ENCODE measurements at regions not wholly inside any gene's neighbourhood (a gene's known extent, or its start where the extent isn't known, plus 50 kb on each side); places are given as distances from the start of the nearest gene placed in this dataset.

DNA sequence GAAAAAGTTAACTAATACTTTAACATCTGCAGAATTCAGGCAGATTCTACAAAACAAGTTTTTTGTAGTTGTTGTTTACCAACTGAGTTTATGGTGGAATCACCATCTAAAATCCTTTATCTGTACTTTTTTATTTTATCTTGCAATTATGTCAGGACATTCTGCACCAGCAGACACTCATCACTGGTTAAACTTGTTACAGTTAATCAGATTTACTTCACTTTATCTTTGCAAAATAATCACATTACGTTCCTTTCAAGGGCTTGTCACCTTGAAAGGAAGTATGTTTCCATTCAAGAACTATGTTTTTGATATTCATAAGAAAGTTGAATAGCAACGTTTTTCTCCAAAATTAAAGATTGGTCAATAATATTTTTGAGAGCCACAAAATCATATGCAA is 796.6 kb upstream of the ROBO1 start:
- no peak for FAIRE-seq

DNA sequence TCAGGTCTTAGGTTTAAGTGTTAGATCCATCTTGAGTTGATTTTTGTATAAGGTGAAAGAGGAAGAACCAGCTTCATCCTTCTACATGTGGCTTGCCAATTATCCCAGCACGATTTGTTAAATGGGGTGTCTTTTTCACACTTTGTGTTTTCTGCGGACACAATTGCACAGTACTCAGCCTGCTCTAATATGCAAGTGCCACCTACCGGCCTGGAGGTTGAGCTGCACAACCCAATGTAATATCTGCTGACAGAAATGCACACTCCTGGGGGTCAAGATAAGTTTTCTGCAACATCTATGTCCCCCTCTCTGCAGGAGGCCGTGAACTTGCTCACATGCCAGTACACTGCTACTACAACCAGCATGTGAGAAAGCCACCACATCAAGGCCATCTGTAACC is 791.9 kb upstream of the ROBO1 start:
- no peak for FAIRE-seq

DNA sequence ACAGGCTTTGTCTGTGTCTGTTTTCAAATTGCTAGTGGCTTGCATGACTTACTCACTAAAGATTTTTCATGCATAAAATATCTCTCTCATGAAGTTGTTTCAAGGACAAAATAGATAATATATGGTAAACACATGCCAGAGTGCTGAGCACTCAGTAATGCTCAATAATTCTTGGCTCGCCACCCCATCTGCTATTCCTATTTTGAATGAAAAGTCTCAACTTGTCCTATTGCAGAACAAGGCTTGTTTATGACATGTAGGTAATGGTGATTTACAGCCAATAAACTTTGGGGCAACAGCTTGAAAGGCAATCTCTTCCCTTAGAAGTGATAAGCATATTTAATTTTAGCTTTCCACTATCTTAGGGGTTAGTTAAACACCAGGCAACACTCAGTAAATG is 789.0 kb upstream of the ROBO1 start:
- FAIRE-seq, result no peak

DNA sequence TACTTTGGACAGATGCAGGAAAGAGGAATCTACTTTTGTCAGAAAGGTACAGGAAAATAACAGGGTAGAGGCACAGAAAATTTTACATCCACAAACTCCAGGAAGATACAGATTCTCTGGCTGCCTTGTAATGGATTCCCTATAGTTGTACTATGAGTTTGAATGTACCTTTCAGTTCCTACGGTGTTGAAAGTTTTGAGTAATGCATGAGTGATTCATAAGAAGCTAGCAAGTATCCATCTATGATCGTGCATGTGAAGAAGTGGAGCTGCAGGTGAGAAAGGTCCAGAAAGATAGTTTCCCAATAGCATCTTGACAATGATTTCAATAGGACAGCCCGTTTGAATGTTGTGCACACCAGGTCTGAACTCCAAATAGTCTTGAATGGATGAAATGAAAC is 786.5 kb upstream of the ROBO1 start:
- FAIRE-seq, result no peak

DNA sequence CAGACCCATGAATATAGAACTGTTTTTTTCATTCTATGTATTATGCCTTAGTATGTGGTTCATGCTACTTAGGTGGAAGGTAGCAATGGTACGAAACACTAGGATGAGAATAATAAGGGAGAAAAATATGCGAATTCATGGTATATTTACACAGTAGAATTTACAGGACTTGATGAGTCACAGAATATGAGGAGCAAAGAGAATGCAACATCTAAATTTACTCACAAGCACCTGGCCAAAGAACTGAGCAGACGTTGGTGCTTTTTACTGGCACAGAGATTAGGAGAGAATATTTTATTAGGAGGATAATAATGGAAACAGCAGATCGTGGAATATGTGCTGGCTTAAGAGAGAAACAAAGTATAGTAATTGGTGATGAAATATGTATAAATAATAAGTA is 785.4 kb upstream of the ROBO1 start:
- FAIRE-seq, result no peak

DNA sequence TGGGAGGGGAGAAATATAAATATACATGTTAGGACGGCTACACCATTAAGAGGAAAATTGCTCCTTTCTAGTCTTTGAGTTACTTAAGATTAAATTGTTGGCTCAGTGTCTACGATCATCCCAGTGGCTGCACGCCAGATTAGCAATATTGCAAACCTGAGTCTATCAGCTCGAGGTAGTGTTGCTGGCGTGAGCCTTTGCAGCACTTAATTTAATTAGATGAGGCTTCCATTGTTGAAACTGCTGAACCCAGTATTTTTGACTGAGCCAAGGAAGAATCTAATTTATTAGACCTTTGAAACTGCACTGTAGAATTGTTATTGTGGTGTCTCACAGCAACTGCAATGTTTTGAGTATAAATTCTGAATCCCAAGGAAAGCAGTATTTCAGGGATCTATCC is 782.4 kb upstream of the ROBO1 start:
- FAIRE-seq, result no peak

DNA sequence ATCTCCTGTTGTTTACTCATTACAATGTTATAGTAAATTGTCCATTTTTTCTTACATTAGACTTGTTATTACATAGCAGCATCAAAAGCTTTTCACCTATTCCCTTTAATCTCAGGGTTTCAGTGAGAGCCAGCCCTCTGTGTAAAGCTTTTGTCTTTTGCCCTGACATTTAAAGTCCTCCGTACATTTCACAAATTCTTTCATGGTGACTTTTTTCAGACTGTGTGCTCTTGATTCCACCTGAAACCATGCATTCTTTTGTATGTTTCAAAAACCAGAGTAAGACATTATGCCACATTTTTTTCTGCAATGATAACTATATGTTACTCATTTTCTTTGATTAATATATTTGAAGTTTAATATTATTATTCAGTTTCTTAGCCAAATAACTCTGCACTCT is 781.4 kb upstream of the ROBO1 start:
- FAIRE-seq, result no peak

DNA sequence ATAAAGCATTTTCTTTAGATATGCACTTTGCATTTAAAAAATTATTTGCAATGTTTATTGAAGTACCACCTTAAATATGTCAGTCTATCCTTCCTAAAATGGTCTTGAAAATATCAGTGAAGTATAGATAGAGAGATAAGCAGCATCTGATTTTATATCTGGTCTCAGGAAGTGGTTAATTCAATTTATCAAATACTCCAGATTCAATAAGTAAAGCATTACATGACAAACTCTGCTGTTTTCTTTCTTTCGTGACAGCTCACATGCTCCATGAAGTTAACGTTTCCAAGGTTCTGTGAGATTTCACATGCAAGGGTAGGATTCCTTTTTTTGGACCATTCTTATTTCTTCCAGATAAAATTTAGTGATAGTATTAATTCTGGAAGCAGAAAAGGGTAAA is 775.4 kb upstream of the ROBO1 start:
- no peak for FAIRE-seq

DNA sequence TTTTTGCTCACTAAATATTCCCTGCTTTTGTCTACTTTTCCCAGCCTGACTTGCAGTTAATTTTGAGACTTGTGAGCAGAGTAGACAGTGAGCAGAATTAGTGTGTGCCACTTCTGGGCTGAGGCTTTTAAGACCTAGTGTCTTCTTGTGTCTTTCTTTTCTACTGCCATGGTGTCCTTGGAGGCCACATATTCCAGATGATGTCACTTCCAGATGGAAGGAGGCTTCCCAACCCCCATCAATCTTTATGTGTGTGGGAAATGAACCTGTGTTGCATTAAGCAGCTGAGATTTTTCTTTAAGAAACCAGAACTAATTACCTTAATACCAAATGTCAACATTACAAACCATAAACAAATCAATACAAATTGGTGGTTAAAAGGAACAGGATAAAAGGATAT is 774.7 kb upstream of the ROBO1 start:
- no peak for FAIRE-seq

DNA sequence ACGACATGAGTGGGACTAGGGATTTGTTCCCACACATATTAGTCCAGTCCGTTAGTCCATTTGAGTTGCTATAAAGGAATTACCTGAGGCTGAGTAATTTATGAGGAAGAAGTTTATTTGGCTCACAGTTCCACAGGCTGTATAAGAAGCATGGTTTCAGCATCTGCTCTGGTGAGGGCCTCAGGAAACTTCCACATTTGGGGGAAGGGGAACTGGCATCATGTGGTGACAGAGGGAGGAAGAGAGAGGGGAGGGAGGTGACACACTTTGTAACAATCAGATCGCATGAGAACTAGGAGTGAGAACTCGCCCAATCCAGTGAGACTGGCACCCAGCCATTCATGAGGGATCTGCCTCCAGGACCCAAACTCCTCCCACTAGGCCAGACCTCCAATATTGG is 769.9 kb upstream of the ROBO1 start:
- no peak for FAIRE-seq

DNA sequence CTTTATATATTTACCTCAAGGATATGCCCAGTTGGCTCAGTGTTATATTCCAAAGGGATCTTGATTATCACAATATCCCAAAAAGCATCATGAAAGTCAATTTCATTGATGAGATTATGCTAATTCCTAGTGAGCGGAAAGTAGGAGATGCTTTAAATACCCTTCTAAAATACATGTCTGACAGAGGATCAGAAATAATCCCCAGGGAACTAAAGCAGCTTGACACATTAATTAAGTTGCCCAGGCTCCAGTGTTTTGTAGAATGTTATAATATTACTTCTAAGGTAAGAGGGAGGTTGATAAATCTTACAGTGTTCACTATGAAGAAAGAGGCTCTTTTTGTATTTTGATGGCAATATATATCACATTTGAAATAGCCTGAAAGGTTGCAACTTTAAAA is 767.5 kb upstream of the ROBO1 start:
- no peak for FAIRE-seq

DNA sequence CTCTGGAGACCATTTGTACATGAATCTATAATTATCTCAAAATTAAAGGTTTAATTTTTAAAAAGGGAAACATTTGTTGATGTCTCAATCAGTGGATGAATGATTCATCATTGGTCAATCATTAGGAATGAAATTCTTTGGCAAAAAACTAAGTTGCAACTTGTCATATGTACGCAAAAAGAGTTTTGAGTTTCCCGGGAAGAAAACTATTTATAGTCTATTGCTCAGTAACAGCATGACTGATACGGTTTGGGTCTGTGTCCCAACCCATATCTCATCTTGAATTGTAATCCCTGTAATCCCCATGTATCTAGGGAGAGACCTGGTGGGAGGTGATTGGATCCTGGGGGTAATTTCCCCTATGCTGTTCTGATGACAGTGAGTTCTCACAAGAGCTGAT is 765.8 kb upstream of the ROBO1 start:
- FAIRE-seq, result no peak

DNA sequence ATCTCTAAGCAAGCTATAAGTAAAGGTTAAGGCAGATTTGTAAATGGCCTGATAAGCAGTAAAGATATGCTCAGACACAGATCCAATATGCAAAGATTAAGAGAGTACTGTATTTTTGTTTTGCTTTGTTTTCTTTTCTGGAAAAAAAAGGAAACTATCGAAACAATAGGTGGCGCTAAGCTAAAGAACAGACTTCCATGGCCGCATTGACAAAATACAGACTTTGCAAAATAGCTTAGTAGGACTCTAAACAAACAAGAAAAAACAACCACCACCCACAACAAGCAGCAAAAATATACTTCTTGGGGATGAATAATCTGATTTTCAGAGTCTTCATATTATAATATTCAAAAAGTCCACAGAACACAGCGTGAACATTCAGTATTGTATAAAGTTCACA is 758.4 kb upstream of the ROBO1 start:
- FAIRE-seq, result no peak

DNA sequence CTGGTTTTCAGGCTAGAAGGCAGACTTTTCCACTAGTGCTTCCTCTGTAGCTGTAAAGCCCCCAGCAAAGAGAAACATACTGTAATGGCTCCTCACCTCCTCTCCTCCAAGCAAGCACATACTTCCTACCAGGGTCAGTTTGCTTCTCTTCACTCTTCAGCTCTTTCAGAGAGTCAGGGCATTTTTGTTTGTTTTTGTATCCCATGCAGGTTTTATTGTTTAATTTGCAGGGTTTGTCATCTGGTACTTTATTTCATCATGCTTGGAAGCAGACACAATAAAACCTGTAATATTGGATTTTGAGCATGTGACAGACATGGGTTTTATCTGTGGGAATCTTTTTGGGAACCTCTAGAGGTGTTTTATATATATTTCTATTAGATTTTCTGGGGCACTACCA is 753.3 kb upstream of the ROBO1 start:
- no peak for FAIRE-seq

DNA sequence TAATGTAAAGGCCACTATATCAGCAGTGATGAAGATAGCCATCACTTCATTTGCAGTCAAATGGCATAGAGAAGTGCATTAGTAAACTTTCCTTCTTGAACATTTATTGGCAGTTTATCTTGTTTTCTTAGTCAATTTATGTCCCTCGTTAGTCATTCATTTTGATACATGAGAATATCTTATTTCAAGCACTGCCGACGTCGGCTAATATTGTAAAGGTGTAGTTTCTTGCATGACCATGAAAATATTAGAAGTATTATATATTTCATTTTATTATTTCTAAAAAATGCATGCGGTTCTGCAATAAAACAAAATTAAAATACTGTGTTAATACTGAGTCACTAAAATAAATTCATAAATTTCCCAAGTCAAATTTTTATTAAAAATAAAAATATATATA is 751.6 kb upstream of the ROBO1 start:
- no peak for FAIRE-seq

DNA sequence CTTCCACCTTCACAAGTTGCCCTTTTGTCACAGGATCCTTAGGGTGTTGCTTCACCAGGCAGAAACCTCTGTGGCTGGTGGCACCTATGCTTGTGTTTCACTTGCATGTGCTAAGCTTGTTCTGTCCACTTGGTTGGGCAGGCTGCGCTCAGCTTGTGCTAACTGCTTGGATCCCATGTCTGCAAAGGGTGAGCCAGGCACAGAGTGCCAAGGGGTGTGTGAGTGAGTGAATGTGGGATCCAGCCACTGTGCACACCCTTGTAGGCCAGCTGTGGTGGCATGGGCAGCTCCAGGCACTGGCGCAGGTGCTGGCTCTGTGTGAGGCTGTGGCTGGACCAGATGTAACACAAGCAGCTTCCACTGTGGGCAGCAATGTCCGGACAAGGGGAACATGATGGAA is 728.7 kb upstream of the ROBO1 start:
- FAIRE-seq, result no peak

DNA sequence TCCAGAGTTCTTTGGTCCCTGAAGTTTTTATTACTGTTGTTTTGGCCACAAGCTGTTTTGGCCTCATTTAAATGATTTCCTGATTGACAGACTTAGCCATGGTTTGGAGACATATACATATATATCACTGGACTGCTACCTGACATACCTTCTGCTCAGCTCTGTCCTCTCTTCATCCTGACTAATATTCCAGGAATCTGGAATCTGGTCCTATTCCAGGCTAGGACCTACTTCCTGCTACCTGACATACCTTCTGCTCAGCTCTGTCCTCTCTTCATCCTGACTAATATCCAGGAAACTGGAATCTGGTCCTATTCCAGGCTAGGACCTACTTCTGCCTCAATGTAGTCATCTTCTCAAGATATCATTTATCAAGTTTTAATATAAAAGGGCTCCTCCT is 724.4 kb upstream of the ROBO1 start:
- no peak for FAIRE-seq

DNA sequence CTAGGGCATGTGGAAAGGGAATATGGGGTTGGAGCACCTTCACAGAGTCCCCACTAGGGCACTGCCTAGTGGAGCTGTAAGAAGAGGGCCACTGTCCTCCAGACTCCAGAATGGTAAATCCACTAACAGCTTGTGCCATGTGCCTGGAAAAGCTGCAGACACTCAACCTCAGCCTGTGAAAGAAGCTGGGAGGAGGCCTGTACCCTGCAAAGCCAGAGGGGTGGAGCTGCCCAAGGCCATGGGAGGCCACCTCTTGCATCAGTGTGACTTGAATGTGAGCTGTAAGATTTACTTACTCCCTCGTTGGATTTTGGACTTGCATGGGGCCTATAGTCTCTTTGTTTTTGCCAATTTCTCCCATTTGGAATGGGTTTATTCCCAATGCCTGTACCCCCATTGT is 705.2 kb upstream of the ROBO1 start:
- FAIRE-seq, result no peak

DNA sequence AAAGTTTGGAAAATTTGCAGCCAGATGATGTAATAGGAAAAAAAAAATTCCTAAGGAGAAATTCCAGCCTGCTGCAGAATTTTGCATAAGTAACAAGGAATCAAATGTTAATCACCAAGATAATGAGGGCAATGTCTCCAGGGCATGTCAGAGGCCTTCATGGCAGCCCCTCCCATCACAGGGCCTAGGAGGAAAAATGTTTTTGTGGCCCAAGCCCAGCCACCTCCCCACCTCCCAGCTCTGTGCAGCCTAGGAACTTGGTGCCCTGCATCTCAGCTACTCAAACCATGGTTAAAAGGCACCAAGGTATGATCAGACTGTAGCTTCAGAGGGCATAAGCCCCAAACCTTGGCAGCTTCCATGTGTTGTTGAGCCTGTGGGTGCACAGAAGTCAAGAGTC is 704.7 kb upstream of the ROBO1 start:
- FAIRE-seq, result no peak

DNA sequence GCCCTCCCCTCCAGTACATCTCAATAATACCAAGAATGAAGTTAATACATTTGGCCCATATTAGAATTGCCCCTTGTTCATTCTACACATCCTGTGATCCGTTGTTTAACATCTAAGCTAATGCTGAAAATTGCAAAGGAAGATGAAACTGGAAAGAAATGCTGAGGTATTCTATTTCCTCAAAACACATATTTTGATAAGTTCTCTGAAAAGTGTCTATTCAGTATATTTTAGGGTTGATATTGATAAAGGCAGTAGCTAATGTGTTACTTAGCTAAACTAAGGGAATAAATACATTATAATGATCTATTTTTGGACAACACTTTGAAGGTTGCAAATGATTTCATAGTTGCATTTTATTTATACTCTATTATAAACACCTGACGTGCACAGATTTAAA is 702.6 kb upstream of the ROBO1 start:
- FAIRE-seq, result no peak

DNA sequence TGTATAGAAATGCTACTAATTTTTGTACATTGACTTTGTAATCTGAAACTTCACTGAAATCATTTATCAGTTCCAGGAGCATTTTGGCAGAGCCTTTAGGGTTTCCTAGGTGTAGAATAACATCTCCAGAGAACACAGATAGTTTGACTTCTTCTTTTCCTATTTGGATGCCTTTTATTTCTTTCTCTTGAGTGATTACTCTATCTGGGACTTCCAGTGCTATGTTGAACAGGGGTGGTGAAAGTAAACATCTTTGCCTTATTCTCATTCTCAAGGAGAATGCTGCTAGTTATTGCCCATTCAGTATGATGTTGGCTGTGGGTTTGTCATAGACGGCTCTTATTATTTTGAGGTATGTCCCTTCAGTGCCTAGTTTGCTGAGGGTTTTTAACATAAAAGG is 697.9 kb upstream of the ROBO1 start:
- FAIRE-seq, result no peak

DNA sequence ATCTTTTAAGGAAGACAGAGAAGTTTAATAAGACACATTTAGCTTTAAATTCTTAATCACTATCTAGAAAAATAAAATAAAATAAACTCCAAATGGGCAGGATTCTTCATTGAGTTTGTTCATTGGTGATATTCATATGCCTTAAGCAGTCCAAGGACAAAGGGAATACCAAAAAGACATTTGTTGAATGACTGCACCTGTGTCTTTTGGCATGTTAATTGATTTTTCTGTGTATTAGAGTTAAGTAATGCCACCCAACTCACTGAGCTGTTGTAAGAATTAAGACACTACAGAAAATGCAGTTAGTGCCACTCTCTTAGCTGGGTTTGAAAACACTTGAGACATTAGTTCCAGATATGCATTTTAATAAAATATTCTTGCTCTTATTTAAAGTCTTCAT is 683.6 kb upstream of the ROBO1 start:
- FAIRE-seq, result no peak

DNA sequence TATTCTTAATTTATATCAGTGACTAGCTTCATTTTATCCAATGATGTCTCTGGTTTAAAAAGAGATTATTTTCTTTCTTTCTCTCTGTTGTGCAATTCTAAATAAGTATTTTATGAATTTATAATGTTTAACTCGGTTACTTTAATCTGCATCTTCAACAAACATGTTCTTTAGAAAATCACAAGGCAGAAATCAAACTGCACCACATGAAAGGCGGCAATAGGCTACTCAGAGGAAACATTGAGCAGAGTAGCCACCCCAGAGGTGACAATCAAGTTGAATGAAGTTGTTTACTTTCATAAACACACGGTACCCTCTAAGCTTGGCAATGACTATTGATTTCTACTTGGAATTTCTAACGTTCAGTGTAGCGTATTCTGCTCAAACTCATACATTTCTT is 677.8 kb upstream of the ROBO1 start:
- FAIRE-seq, result no peak

DNA sequence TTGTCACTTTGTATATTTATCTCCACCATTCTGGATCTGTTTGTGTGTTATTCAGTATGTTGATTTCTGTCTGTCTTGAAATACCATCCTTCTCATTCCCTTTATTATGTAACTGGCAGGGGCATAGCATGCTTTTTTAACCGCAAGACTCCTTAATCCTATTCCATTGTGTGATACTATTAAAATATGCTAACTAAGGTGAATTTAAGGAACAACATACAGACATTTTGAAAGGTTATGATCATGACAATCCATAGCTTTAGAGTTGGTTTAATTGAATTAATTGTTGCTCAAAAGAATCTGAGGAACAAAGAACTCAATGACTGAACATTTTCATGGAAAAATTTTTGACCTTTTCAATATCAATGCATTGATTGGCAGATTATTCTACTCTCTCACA is 677.3 kb upstream of the ROBO1 start:
- no peak for FAIRE-seq

DNA sequence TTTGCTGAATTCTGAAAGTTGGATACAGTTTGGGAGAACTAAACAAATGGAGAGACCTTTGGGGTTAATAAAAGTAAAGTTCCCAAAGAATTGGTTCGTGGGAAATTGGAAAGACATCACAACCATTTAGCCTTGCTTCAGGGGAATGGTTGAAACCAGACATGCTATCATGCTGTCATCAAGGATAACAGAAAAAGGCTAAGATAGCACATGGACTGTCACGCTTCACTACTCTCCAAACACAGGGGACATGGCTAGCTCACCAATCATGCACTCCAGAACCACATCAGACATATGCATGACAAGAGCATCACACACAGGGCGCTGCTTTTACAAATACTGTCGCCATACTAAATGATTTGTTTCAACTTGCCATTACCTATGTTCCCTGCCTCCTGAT is 671.7 kb upstream of the ROBO1 start:
- FAIRE-seq, result no peak

DNA sequence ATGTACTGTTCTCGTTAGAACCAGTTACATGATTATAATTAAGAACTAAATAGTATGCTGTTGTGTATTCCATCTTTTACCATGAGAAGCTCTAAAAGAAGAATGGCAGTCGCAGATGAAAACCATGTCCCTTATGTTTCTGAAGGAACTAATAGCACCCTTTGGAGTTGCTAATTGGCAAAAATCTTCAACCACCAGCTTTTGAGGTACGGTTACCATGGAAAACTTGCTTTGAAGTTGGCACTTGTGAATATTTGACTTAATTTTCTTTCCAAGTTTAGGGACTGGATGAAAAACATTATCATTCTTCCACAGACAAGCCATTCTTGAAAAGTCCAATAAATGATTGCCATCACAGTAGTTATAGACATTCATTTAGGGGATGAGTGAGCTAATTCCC is 666.6 kb upstream of the ROBO1 start:
- FAIRE-seq, result no peak

DNA sequence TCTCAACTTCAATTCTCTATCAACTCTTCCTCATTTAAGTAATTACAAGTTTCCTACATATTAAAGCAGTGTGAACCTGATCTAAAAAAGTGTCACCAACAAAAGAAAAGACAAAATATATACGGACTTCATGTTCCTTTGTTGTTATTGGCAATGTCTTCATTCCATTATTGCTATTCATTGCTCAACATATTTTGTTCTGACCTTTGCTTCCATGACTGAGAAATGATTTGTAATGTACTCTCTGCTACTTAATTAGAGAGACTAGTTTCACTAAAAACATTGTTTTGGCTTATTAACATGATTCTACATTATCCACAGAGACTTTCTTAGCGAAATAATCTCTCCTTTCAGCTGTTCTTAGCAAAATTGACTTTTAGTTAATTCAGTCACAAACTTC is 657.2 kb upstream of the ROBO1 start:
- no peak for FAIRE-seq
